ENCODE measurements at regions not wholly inside any gene's neighbourhood (a gene's known extent, or its start where the extent isn't known, plus 50 kb on each side); places are given as distances from the start of the nearest gene placed in this dataset.

- TF ChIP-seq, protein P1, sequence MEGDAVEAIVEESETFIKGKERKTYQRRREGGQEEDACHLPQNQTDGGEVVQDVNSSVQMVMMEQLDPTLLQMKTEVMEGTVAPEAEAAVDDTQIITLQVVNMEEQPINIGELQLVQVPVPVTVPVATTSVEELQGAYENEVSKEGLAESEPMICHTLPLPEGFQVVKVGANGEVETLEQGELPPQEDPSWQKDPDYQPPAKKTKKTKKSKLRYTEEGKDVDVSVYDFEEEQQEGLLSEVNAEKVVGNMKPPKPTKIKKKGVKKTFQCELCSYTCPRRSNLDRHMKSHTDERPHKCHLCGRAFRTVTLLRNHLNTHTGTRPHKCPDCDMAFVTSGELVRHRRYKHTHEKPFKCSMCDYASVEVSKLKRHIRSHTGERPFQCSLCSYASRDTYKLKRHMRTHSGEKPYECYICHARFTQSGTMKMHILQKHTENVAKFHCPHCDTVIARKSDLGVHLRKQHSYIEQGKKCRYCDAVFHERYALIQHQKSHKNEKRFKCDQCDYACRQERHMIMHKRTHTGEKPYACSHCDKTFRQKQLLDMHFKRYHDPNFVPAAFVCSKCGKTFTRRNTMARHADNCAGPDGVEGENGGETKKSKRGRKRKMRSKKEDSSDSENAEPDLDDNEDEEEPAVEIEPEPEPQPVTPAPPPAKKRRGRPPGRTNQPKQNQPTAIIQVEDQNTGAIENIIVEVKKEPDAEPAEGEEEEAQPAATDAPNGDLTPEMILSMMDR (IDR thresholded peaks at IDR 0.05), result no peak
- no peak for TF ChIP-seq EP300 (IDR thresholded peaks at IDR 0.05; ENCODE audit: low read depth)
- TF ChIP-seq POLR2AphosphoS5 (IDR thresholded peaks at IDR 0.05), result no peak
Measured at GRCh38 chr5:82491397-82491796, 213.2 kb upstream of the RPS23 start.

Measured in transverse colon (tissue), 4 donors.